GM21381 (cell line): ENCODE measurements at regions not wholly inside any gene's neighbourhood (a gene's known extent, or its start where the extent isn't known, plus 50 kb on each side); places are given as distances from the start of the nearest gene placed in this dataset.

Experiments used
- ATAC-seq: cut with Tn5 transposase; IDR thresholded peaks from one replicate; pipeline ENCODE4 v1.9.1; 2021; ENCODE audit warnings: mild to moderate bottlenecking, moderate library complexity; ENCODE audit not compliant: unreplicated experiment

- no peak for ATAC-seq
Measured at GRCh38 chr13:22047082-22047784, 376.4 kb downstream of the FGF9 start.

DNA sequence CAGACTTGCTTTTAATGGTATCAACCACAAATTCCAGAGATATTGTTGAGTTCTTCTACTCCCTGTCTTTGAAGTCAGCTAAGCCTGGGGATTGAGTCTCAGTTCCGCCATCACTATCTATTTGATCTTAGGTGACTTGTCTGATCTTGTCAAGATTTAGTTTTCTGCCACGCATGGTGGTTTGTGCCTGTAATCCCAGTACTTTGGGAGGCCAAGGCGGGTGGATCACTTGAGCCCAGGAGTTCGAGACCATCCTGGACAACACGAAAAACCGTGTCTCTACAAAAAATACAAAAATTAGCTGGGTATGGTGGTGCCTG is 376.9 kb downstream of the FGF9 start:
- no peak for ATAC-seq

DNA sequence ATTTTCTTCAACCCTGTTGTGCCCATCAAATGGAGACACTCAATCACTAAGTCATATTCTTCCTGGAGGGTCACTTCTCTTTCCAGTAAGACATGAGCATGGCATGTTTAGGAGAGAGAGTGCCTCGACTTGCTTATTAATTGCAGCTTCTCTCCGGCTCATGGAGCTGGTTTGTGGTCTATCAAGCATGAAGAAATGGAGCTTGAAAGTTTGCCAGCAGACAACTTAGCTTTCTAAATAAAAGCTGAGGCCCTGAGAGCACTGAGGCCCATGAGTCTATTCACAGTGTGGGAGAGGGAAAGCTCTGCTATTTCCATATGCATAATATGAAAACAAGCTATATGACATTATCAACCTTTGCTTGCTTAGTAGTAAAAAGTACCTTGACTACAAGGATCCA is 378.5 kb downstream of the FGF9 start:
- ATAC-seq = no peak

GRCh38 chr13:22050951-22051563 is 380.2 kb downstream of the FGF9 start:
- no peak for ATAC-seq

GRCh38 chr13:22053053-22053452 is 382.2 kb downstream of the FGF9 start:
- no peak for ATAC-seq

DNA sequence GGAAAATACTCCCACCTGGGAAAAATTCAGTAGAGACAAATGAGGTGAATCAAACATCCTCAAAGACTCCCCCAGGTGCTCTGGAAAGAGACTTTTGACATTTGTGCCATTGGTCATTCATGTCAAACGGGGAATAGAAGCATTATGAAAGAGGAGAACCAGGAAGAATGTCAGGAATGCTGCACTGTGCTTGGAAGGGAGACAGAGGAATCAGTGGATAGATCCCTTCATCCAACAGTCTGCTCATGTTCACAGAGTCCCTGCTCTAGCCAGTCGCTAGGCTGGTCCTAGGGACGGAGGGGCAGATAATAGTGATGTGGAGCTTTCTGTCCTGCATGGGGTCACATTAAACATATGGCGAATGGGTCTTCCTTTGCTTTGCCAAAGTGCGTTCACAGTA is 384.4 kb downstream of the FGF9 start:
- ATAC-seq = no peak

DNA sequence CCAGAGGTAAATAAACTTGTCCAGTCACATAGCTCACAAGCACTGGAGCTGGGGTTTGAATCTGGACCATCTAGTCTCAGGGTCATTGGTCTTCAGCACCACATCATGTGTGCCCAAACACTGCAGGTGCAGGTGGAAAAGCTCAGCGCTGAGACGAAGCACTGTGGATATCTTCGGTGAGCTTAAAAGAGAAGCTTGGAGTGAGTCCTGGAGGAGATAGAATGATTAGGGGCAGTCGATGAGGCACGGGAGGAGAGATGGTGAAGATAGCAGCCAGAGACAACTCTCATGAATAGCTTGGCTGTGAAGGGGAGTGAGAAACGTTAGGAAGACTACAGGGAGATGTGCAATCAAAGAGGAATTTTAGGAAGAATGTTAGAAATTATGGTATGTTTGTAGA is 389.3 kb downstream of the FGF9 start:
- no peak for ATAC-seq

DNA sequence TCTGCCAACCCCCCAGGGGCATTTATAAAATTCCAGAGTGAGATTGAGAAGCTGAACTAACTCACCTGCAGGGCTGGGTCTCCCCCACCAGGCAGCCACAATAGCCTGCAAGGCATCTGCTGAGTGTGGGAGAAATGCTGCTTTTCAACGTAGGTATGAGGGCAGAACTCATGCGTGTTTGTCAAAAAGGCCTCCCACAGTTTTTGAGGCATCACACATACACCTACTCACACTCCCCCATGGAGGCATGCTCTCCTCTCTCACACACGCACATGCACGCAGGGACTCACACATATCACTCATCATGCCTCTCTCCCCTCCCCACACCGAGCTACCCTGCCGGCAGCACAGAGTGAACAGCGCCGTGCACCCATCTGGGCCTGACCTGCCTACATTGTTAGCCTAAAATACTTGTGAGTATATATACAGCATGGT is 390.5 kb downstream of the FGF9 start:
- ATAC-seq = peak; percentile 47

DNA sequence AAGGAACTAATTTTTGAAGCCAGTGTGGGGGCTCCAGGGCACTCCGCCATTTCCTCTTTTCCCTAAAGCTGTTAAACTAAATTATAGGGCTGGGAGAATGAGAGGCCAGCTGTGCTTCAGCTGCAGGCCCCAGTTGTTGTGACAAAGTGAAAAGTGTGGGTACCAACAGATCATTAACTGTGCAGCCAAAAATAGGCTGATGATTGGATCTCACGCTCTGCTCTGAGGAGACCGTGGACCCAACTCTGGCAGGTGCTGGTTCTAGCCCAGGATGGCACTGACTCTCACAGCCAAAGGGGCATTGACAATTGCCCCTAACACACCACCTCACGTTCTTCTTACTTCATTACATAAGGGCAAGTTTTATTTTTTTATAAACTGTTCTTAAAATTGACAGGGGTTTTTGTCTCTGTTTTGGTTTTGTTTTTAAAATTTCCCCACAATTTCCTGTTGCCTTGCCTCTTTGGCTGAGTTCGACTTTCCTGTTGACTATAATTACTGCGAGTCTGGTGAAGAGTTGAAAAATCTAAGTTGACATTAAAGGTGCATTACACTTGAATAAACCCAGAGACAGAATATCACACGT is 391.0 kb downstream of the FGF9 start:
- peak; percentile 71 for ATAC-seq

DNA sequence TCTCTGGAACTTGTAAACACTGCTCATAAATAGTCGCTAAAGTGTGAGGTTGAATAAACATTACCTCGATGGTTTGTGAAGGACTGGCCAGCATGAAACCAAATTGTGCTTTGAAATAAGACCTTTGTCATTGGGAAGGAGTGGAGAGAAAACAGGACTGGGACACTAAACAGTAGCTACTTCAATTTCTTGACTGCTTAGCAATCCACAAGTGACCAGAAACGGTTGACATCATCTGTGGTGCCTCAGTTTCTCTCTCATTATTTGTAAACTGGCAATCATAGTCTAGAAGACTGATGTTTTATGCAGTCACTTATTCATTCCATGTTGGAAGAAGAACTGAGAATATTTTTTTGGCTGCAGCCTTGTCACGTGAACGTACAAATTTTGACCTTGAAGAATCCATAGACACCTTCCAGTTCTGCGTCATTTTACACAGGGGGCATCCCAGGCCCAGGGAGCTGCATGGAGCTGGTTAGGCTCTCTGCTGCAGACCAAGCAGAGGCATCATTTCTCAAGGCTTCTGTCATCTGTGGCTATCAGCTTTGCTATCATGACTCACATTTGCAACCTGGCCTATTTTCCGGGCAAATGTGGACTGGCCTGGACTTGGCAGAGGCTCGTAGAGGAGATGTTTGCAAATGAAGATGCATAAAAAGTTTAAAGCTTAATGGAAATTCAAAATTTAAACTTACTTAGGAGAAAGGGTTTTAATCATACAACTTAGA is 391.8 kb downstream of the FGF9 start:
- no peak for ATAC-seq

DNA sequence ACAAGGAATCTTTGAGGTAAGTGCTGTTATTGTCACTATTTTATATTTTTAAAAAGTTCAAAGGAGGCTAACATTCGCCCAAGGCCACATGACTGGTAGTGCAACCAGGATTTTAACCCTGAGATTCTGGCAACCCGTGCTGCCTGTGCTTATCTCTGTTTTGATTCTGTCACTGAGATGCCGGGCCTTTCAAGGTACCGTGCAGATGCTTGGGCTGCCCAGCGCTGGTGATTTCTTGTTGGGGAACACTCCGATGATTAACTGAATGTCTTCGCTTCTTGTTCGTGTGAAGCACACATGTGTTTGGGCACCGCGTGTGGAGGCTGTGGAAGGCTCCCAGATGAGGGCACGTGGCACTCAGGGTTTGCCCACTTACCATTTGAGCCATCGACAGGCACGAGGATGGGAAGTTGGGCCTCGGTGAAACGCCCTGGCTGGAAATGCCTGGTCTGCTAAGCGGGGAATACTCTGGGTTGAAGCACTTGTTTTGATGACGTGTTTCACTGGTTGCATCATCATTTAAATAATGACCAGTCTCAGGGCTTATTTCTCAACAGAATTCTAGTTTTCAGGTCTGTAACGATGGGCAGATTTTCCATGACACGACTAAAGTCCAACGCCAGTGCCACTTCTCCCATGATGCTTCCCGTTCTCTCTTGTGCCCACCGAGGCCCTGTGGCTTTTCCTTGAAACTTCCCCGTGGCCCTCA is 392.7 kb downstream of the FGF9 start:
- ATAC-seq = no peak

GRCh38 chr13:22064854-22065620 is 394.2 kb downstream of the FGF9 start:
- no peak for ATAC-seq

- ATAC-seq = peak; percentile 62
Measured at GRCh38 chr13:22073718-22074117, 402.8 kb downstream of the FGF9 start.

DNA sequence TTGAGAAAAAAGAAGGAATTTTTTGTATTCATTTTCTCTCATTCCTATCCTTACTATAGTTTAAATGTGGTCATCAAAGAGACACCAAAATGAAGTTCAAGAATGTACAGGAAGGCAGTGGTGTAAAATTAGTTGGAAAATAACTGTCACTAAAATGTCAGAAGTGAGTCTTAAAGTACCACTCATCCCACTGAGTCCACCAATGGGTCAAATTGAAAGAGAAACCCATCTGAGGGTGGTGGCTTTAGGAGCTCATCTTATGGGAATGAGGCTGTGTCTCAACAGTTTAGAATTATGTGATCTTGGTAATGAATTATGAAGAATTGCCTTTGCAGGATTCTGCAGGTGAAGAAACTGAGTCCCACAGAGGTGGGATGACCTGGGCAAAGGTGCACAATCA is 403.5 kb downstream of the FGF9 start:
- ATAC-seq = no peak

DNA sequence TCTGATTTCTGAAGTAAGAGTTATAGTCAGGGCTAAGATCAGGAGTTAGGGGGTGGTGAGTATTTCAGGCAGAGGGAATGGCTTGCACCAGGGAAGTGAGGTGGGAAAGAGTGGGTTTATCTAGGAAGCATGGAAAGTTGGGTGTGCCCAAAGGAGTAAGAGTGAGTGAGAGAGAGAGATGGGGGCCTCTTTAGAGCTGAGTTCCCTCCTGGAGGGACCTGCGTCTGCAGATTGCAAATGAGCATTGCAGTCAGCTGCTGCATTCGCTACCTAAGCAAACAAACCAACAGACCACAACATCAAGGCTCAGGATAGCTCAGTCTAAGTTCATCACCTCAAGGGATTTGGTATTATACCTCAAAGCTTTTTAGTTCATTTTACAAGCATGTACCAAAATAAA is 405.8 kb downstream of the FGF9 start:
- no peak for ATAC-seq

DNA sequence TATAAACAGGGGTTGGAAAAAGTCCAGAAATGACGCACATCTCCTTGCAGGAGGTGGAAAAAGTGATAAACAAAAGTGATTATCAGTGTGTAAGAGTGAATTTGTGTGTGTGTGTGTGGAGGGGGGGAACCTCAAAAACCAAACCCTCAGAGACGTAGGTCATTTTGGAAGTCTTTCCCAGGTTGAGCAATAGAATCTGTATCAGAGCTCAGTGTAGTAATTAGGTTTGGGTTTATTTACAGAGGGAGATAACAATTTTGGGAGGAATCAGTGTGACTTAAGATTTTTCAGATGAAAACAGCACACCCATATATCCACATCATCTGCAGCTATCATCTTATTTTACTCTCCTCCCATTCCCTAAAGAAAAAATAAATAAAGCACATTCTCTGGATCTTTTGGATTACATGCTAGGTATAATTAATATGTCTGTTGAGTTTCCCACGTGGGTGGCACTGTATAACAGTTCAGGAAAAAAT is 406.4 kb downstream of the FGF9 start:
- no peak for ATAC-seq

DNA sequence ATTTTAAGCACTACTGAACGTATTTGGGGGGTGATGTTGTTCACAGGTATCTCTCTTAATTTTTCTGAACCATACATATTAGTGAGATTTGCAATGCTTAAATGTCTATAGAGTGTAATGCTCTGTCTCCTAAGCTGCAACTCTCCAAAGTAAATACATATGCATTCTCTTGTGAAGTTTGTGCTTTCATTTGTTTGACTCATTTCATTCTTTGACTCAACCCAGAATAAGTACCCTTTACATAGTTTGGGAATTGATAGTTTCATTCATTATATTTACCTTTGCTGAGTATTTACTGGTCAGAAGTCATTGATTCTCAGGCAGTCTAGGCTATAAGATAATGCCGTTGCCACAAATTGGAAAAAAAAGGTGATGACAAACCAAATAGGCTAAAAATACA is 406.9 kb downstream of the FGF9 start:
- ATAC-seq = no peak

GRCh38 chr13:22079961-22080360 is 409.1 kb downstream of the FGF9 start:
- no peak for ATAC-seq

DNA sequence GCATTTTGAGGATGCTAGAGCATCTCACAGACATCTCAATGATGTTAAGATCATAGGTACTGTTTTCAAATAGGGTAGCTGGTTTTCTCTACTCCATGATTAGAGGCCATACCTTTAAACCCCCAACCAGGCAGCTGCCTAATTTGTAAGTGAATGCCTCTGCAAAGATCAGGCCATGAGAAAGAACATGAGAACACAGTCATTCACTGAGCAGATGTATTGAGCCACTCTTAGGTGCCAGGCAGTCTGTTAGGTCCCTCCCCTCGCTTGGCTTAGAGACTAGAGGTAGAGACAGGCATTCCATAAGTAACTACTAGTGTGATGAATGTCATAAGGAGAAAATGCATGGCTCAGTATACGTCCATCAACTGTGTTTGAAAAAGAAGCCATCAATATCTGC is 410.0 kb downstream of the FGF9 start:
- no peak for ATAC-seq

DNA sequence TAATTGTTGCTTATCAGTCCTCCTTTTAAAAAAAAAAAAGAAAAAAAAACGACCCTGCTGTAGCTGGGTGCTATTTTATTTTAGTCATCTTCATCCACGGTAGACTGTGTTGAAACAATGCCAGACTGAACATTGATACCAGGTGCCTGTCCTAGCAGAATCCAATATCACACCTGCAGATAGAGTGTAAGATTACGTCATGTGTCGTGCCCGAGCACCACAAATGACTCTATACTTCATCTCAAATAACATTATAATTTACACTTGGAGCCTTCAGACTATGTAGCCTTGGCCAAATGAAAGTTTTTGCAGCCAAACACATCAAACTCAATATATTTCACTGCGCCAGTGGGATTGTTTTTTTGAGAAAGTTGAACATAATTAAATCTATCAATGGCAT is 410.6 kb downstream of the FGF9 start:
- ATAC-seq = no peak
